ENCODE measurements at regions not wholly inside any gene's neighbourhood (a gene's known extent, or its start where the extent isn't known, plus 50 kb on each side); places are given as distances from the start of the nearest gene placed in this dataset.
"Not testable (repeated sequence)": the region's sequence is repeated elsewhere in the genome, so short reads cannot be mapped to it uniquely, and the experiment has no call there.

DNA sequence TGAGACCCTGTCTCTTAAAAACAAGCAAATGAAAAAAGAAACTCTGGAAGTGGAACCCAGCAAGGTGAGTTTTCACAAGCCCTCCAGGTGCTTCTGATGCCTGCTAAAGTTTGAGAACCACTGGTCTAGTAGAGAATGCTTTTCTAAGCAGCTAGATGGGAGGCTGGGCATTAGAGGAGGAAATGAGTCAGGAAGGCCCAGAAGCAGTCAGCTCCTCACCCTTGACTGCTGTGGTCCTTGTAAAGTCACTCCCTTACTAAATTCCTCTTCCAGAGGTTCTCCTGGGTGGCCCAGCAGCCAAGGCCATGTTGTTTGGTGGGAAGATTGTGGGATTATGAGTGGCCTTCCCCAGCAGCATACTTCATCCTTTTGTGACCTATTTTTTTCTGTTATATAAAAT lies 52.0 kb upstream of the FYN start:
- DNase-seq, result no peak

DNA sequence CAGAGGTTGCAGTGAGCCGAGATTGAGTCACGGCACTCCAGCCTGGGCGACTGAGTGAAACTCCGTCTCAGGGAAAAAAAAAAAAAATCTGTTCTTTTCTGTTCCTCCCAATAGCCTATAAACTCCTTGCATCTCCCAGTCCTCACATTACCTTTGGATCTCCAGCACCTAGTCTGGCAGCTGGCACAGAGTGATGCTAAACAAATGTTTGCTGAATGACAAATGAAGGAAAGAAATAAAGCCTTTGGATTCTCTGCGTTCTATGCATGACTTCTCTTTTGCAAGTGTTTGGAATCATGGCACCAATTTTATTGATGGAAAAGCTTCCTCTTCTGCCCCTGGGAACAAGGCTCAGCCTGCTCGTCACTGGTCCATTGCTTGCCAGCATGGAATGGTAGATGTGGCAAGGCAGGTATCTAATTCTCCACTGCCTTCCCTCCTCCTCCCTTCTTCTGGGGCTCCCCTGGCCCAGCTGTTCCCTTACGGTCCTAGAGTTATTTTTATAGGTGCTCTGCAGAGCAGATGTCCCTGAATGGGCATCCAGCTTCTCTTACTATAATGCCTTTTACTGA lies 53.6 kb upstream of the FYN start:
- DNase-seq, result no peak

DNA sequence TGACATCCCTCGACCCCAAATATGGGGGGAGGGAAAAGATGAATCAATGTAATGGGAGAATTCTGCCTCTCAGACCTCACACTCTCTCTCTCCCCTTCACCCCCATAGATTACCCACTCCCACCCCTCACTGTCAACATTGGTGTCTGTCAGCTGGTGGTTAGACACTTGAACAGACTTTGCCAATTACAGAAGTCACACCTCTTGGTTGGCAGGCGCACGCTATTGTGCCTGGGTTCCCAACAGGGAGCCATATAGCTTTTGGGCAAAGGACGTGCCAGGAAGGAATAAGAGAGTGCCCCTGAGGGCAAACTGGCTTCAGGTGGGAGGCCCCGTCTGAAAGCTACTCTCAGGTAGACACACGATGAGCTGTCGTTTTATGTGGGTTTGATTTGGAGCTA lies 54.1 kb upstream of the FYN start:
- peak; percentile 36 for DNase-seq

DNA sequence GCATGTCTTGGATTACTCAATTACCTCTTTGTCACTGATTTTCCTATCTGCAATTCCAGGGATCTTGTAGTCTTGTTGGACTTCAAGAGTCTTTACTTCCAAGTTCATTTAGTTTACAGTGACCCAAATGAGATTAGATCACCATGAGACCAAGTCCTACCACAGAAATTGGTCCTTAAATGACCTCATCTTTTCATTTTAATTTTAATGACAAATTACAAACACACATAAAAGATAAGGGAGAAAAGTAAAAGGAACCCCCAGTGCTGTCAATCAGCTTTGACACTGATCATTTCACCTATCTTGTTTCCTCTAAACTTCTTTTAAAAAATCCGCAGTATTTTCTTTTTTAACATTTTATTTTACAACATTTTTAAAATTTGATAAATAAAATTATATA lies 54.9 kb upstream of the FYN start:
- DNase-seq, result peak; percentile 37

DNA sequence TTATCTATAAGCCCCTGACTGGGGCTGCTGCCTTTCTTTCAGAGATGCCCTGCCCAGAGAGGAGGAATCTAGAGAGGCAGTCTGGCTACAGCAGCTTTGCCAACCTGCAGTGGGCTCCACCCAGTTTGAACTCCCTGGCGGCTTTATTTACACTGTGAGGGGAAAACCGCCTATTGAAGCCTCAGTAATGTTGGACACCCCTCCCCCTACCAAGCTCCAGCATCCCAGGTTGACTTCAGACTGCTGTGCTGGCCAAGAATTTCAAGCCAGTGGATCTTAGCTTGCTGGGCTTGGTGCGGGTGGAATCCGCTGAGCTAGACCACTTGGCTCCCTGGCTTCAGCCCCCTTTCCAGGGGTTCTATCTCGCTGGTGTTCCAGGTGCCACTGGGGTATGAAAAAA lies 61.4 kb upstream of the FYN start:
- DNase-seq, result not testable (repeated sequence)

DNA sequence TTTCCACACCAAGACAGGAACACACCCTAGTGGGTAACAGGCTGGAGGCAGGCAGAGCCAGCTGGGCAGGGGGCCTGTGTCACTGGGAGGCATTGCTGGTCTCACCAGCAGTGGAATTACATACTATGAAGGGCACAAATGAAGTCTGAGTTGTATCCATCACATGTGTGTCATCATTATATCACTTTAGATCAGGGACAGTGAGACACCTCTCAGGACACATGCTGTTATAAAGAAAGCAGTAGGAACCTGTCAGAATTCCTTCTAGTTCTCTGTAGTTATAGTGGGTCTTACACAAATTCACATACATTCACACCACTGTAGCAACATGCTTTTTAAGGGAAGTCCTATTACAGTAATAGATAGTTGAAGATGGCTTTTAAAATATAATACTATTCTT lies 63.5 kb upstream of the FYN start:
- no peak for DNase-seq

DNA sequence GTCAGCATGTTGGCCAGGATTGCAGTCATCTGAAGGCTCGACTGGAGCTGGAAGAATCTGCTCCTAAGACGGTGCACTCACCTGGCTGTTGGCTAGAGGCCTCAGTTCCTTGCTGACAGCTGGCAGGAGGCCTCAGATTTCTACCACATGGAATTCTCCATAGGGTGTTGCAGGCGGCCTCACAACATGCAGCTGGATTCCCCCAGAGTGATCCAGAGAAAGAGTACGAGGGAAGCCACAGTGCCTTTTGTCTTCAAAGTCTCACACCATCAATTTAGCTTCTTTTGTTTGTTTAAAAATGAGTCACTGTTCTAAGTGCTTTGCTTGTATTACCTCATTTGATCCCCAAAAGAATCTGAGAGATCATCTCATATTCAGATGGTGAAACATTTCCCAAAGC lies 65.5 kb upstream of the FYN start:
- no peak for DNase-seq

DNA sequence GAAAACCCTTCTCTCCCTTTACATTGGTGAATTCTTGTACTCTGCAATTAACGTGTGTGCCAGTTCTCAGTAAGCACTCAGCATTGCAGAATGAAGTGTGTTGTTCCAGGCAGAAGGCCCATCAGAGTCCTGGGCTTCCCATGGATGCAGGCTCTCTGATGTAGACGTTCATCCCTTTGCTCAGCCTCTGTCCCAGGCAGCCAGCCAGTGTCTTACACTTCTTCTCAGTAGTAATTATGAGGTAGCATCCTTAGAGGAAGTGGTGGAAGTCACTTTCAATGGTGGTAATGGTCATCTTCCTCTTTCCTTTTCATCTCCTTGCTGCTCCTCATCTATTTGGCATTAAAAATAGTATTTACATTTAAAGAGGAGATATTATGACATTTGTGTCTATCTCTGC lies 66.7 kb upstream of the FYN start:
- no peak for DNase-seq

DNA sequence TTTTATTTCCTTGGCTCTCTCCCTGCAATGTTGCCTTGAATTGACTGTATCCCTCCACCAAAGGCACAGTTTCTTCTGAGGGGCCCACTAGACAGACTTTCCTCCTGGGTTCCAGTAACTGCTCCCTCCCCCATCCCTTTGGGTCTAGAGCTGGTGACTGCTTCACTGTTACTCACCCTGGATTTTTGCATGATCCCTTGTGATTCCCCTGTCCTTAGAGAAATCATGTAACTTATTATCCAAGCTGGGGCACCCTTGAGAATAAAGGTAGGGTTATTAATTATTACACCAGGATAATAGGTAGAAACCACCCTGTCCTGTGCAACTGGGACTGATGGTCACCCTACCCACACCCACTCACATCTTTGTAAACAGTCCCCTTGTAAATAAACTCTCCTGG lies 67.5 kb upstream of the FYN start:
- no peak for DNase-seq

DNA sequence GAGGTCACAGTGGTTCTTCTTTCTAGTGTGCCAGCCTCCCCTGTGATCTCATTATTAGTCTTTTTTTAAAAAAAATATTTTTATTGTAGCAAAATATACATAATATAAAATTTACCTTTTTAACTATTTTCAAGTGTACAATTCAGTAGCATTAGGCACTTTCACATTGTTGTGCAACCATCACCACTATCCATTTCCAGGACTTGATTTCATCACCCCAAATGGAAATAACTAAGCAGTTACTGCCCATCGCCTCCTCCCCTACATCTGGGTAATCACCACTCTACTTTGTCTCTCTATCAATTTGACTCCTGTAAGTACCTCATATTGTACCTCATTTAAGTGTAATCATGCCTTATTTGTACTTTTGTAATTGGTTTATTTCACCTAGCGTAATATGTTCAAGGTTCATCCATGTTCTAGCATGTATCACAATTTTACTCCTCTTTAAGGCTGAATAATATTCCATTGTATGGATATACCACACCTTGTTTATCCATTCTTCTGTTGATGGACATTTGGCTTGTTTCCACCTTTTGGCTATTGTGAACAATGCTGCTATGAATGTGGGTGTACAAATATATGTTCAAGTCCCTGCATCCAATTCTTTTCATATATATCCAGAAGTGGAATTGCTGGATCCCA lies 68.6 kb upstream of the FYN start:
- no peak for DNase-seq

DNA sequence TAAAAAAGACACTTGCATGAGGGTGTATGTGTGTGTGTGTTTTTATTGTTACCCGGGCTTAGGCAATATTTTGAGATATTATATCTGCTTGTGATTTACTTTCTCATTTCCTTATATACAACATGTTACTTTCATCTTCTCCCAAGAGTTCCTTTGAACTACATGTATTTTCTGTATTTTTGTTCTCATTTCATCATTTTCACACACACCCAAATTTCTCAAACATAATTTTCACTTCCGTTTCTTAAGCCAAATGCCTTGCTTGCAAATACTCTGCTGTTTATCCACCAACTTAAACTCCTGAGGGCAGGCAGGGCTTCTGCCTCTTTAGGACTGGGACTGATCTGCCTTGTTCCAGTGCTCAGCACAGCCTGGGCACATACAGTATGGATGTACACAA lies 69.3 kb upstream of the FYN start:
- no peak for DNase-seq

DNA sequence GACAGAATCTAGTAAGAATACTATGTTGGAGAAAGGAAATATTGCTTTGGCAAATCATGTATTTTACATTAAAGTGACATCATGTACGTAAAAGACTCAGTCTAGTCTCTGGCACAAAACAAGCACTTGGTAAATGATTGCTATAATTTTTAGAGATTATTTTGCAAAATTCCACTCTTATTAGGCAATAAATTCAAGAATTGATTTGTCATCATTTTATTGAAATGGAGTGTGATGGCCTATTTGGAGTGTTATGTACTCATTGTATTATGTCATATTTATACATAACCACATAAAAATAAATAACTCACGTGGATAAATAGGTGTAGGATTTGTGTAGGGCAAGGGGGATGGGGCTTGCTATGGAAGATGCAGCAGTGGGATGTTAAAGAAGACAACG lies 70.0 kb upstream of the FYN start:
- DNase-seq, result no peak

DNA sequence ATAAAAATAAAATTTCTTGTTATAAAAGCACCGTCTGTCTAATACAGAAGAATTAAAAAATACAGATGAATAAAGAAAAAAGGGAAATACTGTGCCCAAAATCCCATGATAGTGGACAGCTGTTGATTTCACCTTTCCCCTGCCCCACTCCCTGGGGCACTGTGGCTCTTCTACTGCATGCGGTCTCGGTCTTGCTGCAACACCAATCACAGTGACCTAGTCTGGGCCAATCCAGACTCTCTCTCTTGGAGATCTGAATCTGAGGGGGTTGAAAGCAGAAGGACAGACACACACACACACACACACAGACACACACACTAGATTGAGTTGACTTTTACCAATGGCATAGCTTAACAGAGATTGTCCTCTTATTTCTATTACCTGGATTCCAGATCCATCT lies 70.5 kb upstream of the FYN start:
- DNase-seq, result no peak

DNA sequence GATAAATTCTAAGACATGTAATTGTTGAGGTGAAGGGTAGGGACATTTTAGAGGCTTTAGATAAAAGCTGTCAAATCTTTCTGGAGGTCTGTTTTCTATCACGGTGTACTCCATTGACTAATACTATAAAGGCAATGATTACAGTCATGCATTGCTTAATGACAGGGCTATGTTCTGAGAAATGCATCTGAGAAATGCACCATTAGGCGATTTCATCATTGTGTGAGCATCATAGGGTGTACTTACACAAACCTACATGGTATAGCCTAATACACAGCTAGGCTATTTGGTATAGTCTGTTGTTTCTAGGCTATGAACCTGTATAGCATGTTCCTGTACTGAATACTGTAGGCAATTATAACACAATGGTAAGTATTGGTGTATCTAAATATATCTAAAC lies 71.3 kb upstream of the FYN start:
- no peak for DNase-seq

DNA sequence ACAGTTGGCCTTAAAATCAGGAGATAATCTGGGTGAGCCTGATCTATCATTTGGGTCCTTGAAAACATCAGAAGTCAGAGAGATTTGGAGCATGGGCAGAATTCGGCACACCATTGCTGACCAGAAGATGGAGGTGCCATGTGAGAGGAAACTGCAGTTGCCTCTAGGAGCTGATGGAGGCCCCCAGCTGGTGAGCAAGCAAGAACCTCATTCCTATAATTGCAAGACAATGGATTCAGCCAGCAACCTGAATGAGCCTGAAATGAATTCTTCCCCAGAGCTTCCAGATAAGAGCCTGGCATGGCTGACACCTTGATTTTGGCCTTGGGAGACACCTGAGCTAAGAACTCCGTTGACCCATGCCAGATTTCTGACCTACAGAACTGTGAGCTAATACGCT lies 76.3 kb upstream of the FYN start:
- no peak for DNase-seq

DNA sequence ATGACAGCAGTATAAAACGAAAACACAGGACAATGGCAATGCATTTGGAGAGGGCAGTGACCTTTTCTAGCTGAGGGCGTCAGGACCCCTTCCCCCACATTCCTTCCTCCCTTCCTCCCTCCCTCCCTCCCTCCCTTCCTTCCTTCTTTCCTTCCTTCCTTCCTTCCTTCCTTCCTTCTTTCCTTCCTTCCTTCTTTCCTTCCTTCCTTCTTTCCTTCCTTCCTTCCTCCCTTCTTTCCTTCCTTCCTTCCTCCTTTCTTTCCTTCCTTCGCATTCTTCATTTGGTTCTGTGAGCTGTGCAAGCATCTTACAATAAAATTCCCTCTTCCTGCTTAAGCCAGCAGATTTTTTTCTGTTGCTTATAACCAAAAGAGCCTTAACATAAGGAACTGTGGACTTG lies 76.7 kb upstream of the FYN start:
- DNase-seq, result not testable (repeated sequence)

DNA sequence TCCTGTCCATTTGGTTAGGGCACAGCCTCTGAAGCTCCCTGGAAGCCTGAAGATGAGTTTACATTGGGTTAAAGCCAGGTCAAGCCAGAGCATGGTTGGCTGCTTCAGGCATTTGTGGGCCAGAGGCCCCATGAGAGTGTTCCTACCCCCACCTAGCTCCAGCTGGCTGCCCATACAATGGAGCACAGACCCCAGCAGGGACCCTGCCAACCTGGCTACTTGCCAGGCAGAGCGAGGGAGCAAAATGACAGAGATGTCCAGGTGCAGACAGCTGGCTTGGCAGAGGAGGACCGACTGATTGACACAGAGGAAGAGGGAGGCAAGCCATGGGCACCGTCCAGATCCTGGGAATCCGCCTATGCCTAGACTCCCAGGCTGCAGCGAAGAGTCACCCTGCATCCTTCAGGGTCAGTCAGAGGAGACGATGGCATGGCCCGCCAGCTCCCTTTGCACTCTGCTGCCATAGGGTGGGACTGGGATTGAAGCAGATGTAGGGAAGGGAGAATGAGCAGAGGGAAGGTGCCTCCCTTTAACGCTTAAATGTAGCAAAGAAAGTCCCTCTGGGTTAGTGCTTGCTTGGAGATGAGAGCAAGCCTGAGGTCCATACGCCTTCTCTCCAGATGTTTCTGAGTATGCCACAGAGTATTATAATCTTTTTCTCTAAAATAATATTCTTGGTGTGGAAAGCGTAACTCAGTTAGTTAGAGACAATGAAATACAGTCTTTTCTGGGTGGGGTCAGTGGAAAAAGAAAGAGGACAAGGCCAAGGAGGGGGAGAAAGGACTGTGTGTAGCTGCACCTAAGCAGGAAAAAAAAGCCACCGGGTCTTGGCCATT lies 77.6 kb upstream of the FYN start:
- no peak for DNase-seq

DNA sequence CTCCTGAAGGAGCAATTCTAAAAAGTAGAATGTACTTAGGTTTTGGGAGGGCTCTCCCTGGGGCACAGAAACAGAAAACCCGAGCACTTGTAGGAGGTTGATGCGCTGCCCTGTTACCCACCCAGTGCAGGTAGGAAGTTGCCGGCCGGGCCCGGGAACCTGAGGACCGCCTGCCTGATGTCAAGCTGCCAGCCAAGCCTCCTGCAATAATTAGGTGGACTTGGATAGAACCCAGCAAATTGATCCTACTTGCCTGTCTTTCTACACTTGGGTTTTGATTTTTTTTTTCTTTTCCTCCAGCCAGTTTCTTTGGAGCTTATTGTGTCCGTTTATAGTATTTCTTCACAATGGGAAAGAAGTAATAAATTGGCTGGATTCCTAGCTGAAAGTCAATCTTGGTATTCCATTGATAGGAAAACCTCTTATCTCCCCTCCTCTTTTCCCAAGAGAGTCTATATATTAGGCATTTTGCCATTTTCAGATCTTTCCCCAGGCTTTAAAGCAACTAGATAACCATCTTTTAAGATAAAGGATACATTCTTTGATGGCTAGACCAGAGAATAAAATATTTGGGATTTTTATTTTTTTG lies 78.3 kb upstream of the FYN start:
- no peak for DNase-seq

DNA sequence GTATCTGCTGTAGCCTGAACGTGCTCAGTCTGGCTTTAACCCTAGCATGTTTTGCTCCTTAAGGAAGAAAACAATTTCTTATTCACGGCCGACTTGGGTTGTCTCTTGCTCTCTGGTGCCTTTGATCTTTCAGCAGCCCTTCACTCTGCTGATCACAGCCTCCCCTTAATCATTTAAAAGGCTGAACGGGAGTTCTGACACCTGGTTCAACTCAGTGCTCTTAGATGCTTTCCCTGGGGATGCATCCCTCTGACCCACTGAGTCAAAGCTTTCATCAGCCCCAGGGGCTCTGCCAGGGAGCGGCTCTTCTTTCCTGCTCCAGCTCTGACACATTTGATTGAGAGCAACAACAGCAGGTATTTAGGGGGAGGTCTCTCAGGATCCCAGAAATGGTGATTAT lies 79.0 kb upstream of the FYN start:
- no peak for DNase-seq

DNA sequence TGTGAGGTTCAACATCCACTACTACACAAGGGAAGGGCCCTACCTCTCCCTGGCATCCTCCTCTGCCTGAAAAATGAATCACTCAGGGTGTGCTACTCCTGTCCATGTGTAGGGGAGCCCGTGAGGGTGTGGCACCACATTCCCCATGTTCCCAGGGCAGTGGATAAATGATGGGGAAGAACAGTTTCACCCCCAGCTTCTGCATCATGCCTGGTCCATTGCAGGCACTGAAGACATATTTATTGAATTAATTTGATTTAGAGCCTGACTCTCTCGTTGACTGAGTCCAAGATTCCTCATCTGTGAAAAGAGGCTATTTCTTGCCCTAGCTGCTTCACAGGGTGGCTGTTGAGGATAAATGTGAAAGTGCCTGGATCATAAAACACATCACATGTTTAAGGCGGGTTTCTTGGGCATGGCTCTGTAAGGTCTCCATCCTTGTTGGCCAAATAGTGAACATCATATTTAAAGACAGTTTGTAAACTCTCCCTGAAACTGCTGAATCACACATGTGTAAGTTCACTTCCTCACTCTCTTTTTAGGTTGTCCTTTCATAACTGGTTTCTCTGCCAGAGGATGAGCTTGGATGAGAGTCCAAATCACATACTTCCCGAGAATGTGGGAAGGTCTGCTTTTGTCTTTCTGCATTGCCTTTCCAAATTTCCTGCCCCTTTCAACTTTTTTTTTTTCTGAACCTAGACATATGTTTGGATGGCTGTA lies 79.7 kb upstream of the FYN start:
- DNase-seq, result no peak

DNA sequence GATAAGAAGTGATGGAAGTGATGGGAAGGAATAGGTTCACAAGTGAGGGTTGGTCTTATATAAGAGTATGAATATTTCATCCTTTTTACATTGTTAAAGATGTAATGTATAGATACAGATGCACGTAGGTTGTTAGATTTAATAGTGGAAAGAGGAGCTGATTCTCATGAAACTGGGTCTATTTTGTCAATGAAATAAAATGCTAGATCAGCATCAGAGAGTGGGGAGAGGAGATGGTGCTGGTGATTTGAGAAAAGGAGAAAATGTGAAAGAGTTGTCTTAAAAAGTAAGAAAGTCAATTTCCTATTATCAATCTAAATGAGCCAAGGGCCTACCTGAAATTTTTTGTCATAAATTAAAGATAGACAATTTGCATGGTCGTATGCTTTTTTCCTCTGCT lies 82.8 kb upstream of the FYN start:
- DNase-seq, result no peak

DNA sequence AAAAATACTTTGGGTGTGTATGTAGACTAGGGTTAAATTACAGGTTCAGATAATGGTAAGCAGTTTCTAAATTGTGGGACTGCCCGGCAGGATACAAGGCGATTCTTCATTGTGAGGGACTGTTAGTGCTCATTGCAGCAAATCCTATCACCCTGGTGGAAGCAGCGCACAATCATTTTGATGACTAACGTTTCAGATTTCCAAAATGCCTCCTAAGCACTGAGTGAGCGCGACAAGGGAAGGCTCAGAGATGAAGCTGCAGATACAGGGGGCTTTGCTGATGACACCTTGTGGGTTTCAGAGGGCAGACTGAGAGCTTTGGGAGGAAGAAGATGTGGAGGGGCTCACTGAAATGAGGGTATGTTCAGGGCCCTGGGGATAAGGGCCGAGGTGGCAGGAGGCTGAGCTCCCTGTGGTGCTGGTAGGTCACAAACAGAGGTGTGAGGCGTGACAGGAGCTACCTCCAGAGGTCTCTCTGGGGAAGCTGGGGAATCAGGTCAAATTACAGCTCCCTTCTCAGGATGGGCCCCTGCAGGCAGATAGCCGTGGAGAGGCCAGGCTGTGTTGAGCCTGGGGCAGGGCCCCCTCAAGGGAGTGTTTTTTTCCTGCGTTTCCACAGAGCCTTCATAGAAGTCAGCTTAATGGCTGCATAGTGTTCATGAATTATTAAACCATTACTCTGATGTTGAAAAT lies 84.5 kb upstream of the FYN start:
- DNase-seq, result peak; percentile 6

DNA sequence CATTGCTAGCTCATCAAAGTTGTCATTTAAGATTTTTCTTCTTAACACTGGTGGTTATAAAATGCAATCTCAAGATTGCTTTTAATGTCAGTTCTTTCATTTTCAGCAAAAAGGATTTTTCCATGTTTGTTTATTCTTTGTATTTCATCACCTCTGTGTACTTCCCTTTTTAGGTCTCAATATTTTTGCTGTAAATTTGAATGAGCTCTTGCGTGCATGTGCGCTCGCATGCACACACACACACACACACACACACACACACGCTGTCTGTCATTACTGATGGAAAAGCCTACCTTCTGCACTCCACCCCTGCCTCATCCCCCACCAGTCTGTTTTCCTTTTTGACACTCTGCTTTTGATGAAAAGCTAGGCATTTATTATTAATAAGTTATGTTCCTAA lies 85.3 kb upstream of the FYN start:
- no peak for DNase-seq
